ENCODE measurements at regions not wholly inside any gene's neighbourhood (a gene's known extent, or its start where the extent isn't known, plus 50 kb on each side); places are given as distances from the start of the nearest gene placed in this dataset.

- TF ChIP-seq CTCF (conservative IDR thresholded peaks at IDR 0.05; ENCODE audit: low read depth in 2 of 2) (no peak), NANOG (IDR thresholded peaks at IDR 0.05; ENCODE audit: borderline replicate concordance) (no peak), CREB1 (CRISPR knock-in tag; IDR thresholded peaks at IDR 0.05; ENCODE audit: low read depth) (no peak), STAT1 (IDR thresholded peaks at IDR 0.05; ENCODE audit: unreplicated experiment) (no peak), POLR2AphosphoS5 (IDR thresholded peaks at IDR 0.05; ENCODE audit: low read depth) (no peak), JUNB (IDR thresholded peaks at IDR 0.05; ENCODE audit: unreplicated experiment) (no peak)
Measured at GRCh38 chr21:16910435-16911165, 602.2 kb upstream of the CXADR start (continued).

- no peak overlapping the region for H3K27ac ChIP-seq (ENCODE audit: low read depth)
- ATAC-seq: no peak
- H3K4me1 Mint-ChIP-seq: peaks cover 4% of the 10 kb centered on the region
- no peaks in the 10 kb centered on the region for H3K27me3 ChIP-seq (ENCODE audit: insufficient read depth)
- H3K4me3 Mint-ChIP-seq: no peak overlapping the region
- H2AFZ ChIP-seq: no peak overlapping the region
- peaks cover 6% of the 10 kb centered on the region; the same call in 1 of the 2 replicates for H3K4me1 ChIP-seq (ENCODE audit: insufficient read depth)
- no peak overlapping the region for H3K4me2 ChIP-seq
- H3K36me3 ChIP-seq (ENCODE audit: insufficient read depth): no peaks in the 10 kb centered on the region
- H3K27me3 Mint-ChIP-seq (ENCODE audit: insufficient read depth, low read depth, poor library complexity): peaks cover 3% of the 10 kb centered on the region
- no peaks in the 10 kb centered on the region for H3F3A ChIP-seq (replicated peaks; ENCODE audit: low read depth)
- peaks cover 4% of the 10 kb centered on the region; the same call in 1 of the 2 replicates for H3K9me2 ChIP-seq (ENCODE audit: insufficient read depth)
- no peak overlapping the region for H3K27ac Mint-ChIP-seq
- no peaks in the 10 kb centered on the region for H3K79me2 ChIP-seq (replicated peaks; ENCODE audit: insufficient read depth)
- peaks cover 19% of the 10 kb centered on the region for H3K36me3 Mint-ChIP-seq (ENCODE audit: low read depth)
- no peaks in the 10 kb centered on the region; the same call in 1 of the 3 replicates for H3K9me3 Mint-ChIP-seq
- H3K4me3 ChIP-seq: no peak overlapping the region
- no peaks in the 10 kb centered on the region for H4K20me1 ChIP-seq (replicated peaks; ENCODE audit: insufficient read depth)
- DNase-seq (ENCODE audit: low spot score): no peak
- TF ChIP-seq NANOG (IDR thresholded peaks at IDR 0.05; ENCODE audit: borderline replicate concordance) (no peak), ZNF114 (CRISPR knock-in tag; IDR thresholded peaks at IDR 0.05) (no peak), ZNF331 (CRISPR knock-in tag; IDR thresholded peaks at IDR 0.05; ENCODE audit: low read depth) (no peak), EZH2 (IDR thresholded peaks at IDR 0.05; ENCODE audit: low read depth, unreplicated experiment) (no peak), CTCF (conservative IDR thresholded peaks at IDR 0.05; ENCODE audit: low read depth in 2 of 2) (no peak), REST (IDR thresholded peaks at IDR 0.05; ENCODE audit: unreplicated experiment) (no peak), ETS1 (IDR thresholded peaks at IDR 0.05) (no peak)
Measured at GRCh38 chr21:16911166-16911607, 601.7 kb upstream of the CXADR start.

Data from GM23338 (cell line).